Activated CD4-positive, alpha-beta T cell treated with anti-CD3 and anti-CD28 coated beads, Interleukin-2, Interleukin-6, amounts not matched to agents 100 ng/mL and 50 ng/mL, durations not matched to agents 16 hours and 8 hours (primary cell): ENCODE measurements at regions not wholly inside any gene's neighbourhood (a gene's known extent, or its start where the extent isn't known, plus 50 kb on each side); places are given as distances from the start of the nearest gene placed in this dataset.
A peak's percentile ranks its signal among the peaks of the same experiment; 100 is the strongest.
"Not testable (repeated sequence)": the region's sequence is repeated elsewhere in the genome, so short reads cannot be mapped to it uniquely, and the experiment has no call there.

ENCODE experiments used
- DNase-seq: peaks from one replicate; pipeline ENCODE4 v3.0.0-alpha.2; 2020

GRCh38 chr2:7154656-7155055, 237.4 kb downstream of the RNF144A start:
- DNase-seq = no peak

GRCh38 chr2:7161501-7161900, 244.3 kb downstream of the RNF144A start:
- no peak for DNase-seq

- DNase-seq = no peak
Observed at GRCh38 chr2:7165736-7166135, 248.5 kb downstream of the RNF144A start.

GRCh38 chr2:7167801-7168411, 250.7 kb downstream of the RNF144A start:
- no peak for DNase-seq

- no peak for DNase-seq
Observed at GRCh38 chr2:7169593-7169992, 252.4 kb downstream of the RNF144A start.

GRCh38 chr2:7178996-7179395, 261.8 kb downstream of the RNF144A start:
- DNase-seq = not testable (repeated sequence)

- DNase-seq = no peak
Observed at GRCh38 chr2:7180638-7181370, 263.6 kb downstream of the RNF144A start.

- DNase-seq = no peak
Observed at GRCh38 chr2:7182525-7182924, 265.3 kb downstream of the RNF144A start.

- DNase-seq = no peak
Observed at GRCh38 chr2:7189106-7189505, 271.9 kb downstream of the RNF144A start.

- DNase-seq = peak; percentile 12
Observed at GRCh38 chr2:7190587-7191324, 273.5 kb downstream of the RNF144A start.

GRCh38 chr2:7191932-7192331, 274.7 kb downstream of the RNF144A start:
- DNase-seq = no peak

GRCh38 chr2:7193457-7193856, 276.2 kb downstream of the RNF144A start:
- no peak for DNase-seq

- DNase-seq = no peak
Observed at GRCh38 chr2:7194950-7195349, 277.7 kb downstream of the RNF144A start.

GRCh38 chr2:7196883-7197282, 279.7 kb downstream of the RNF144A start:
- no peak for DNase-seq

- no peak for DNase-seq
Observed at GRCh38 chr2:7201851-7202250, 284.6 kb downstream of the RNF144A start.

GRCh38 chr2:7203056-7203467, 285.9 kb downstream of the RNF144A start:
- peak; percentile 69 for DNase-seq

GRCh38 chr2:7205151-7205830, 288.1 kb downstream of the RNF144A start:
- DNase-seq = no peak

- no peak for DNase-seq
Observed at GRCh38 chr2:7206111-7206810, 289.0 kb downstream of the RNF144A start.

- DNase-seq = no peak
Observed at GRCh38 chr2:7207631-7208030, 290.4 kb downstream of the RNF144A start.

- DNase-seq = no peak
Observed at GRCh38 chr2:7209757-7210555, 292.7 kb downstream of the RNF144A start.

GRCh38 chr2:7210712-7211111, 293.5 kb downstream of the RNF144A start:
- no peak for DNase-seq

- no peak for DNase-seq
Observed at GRCh38 chr2:7225848-7226247, 308.6 kb downstream of the RNF144A start.
